ENCODE measurements at regions not wholly inside any gene's neighbourhood (a gene's known extent, or its start where the extent isn't known, plus 50 kb on each side); places are given as distances from the start of the nearest gene placed in this dataset.

DNA sequence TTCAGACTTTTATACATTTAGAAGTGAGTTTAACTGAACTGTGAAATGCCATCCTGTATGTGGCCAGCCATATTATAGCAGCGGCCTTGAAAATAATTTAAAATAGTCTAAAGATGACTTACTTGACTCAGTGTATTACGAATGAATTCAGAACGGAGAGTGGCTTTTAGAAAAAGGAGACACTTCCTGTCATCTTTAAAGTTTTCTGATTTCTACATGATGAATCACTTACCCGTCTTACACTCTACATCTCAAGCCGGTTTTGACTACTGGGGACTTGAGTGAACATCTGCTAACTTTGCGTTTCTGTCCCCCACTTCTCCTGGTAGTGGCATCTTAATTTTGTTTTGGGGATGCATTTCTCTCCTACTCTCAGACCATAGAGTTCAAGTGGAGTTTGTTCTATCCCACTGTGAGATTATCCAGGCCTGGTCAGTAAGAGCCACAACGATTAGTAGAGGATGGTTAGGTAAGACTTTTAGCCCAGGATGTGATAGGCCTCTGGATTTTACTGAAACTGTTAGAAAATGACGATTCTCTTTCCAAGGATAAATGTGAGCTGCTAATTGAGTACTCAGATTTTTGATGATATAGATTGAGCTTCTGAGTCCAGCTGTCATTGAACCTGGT lies 175.4 kb upstream of the CADPS start:
- no peaks in the 10 kb centered on the region for H3K4me1 ChIP-seq
- 66 to 85% methylated on average over 8 of the region's 8 CpGs for WGBS, 2 donors

DNA sequence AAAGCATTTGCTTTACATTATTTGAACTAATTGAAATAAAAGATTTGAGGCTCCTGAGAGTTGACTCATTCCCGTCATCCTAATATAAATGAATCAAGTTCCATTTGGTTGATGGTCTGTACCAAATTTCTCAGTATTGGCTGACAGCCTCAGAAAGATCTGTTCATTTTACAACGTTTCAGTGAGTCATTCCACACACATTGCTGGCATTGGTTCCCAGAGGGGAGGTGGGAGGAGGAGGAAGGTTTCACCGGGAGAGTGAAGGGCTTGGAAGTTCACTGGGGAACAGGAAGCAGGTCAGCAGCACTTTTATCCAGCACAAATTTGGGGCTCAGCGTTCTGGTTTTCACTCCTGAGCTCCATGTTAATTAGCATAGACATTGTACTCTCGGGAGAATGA lies 176.7 kb upstream of the CADPS start:
- intact Hi-C loops (cut with DNase I): no loop called here
- Histone ChIP-seq H3K27me3 (no peaks in the 10 kb centered on the region), H3K4me3 (no peak overlapping the region), H3K36me3 (no peaks in the 10 kb centered on the region), H3K27ac (no peak overlapping the region), H3K9me3 (no peaks in the 10 kb centered on the region), H3K4me1 (no peaks in the 10 kb centered on the region)
- WGBS, 2 donors: 26 to 45% methylated on average over 5 of the region's 5 CpGs
- no peak for DNase-seq
- TF ChIP-seq POLR2AphosphoS5 (IDR thresholded peaks at IDR 0.05) (no peak), POLR2A (IDR thresholded peaks at IDR 0.05) (no peak), CTCF (IDR thresholded peaks at IDR 0.05) (no peak), EP300 (IDR thresholded peaks at IDR 0.05) (no peak)

More for the DNA sequence above, 175.4 kb upstream of the CADPS start:
- no peak for TF ChIP-seq POLR2A (IDR thresholded peaks at IDR 0.05)
- Histone ChIP-seq H3K27ac (no peak overlapping the region), H3K27me3 (no peaks in the 10 kb centered on the region), H3K9me3 (no peaks in the 10 kb centered on the region), H3K36me3 (no peaks in the 10 kb centered on the region), H3K4me3 (no peak overlapping the region)
- intact Hi-C loops (cut with DNase I): no loop called here
- no peak for DNase-seq

- 14 to 23% methylated on average over 1 of the region's 1 CpG for WGBS, 2 donors
Measured at GRCh38 chr3:63056932-63057331, 181.7 kb upstream of the CADPS start.

GRCh38 chr3:63060412-63060811 lies 185.2 kb upstream of the CADPS start:
- H3K27me3 ChIP-seq: no peaks in the 10 kb centered on the region
- intact Hi-C loops (cut with DNase I): no loop called here
- no peak overlapping the region for H3K27ac ChIP-seq
- TF ChIP-seq POLR2AphosphoS5 (IDR thresholded peaks at IDR 0.05) (no peak), POLR2A (IDR thresholded peaks at IDR 0.05) (no peak), EP300 (IDR thresholded peaks at IDR 0.05) (no peak), CTCF (IDR thresholded peaks at IDR 0.05) (no peak)
- DNase-seq: no peak
- 88 to 98% methylated on average over 2 of the region's 2 CpGs for WGBS, 2 donors
- H3K36me3 ChIP-seq: no peaks in the 10 kb centered on the region
- H3K4me1 ChIP-seq: no peaks in the 10 kb centered on the region
- H3K9me3 ChIP-seq: no peaks in the 10 kb centered on the region
- no peak overlapping the region for H3K4me3 ChIP-seq

More at GRCh38 chr3:63056932-63057331, 181.7 kb upstream of the CADPS start:
- Histone ChIP-seq H3K27me3 (no peaks in the 10 kb centered on the region), H3K4me1 (no peaks in the 10 kb centered on the region), H3K36me3 (no peaks in the 10 kb centered on the region), H3K4me3 (no peak overlapping the region), H3K27ac (no peak overlapping the region), H3K9me3 (no peaks in the 10 kb centered on the region)
- DNase-seq: no peak
- intact Hi-C loops (cut with DNase I): no loop called here
- no peak for TF ChIP-seq POLR2A (IDR thresholded peaks at IDR 0.05)
- no peak for TF ChIP-seq CTCF (IDR thresholded peaks at IDR 0.05)
- TF ChIP-seq POLR2AphosphoS5 (IDR thresholded peaks at IDR 0.05): no peak
- no peak for TF ChIP-seq EP300 (IDR thresholded peaks at IDR 0.05)

DNA sequence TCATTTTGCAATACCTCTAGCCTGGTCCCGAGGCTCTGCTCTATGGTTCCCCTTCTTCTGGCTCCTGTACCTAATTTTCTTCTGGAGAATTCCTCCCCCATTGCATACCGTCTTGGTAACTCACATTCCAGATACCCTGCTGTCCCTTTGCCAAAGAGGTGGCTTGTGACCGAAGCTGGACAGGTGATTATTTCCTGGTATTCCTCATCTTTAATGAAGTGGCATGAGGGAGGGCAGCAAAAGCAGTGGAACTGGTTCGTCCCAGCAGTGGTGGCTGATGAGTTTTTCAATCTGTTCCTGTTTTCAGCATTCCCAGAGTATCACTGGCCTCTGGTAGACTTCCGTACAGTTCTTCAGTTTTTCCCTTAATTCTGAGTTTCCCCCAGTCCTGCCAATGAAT lies 186.2 kb upstream of the CADPS start:
- no peak for DNase-seq
- H3K27ac ChIP-seq: no peak overlapping the region
- TF ChIP-seq EP300 (IDR thresholded peaks at IDR 0.05): no peak
- TF ChIP-seq POLR2AphosphoS5 (IDR thresholded peaks at IDR 0.05): no peak
- no peak for TF ChIP-seq POLR2A (IDR thresholded peaks at IDR 0.05)
- TF ChIP-seq CTCF (IDR thresholded peaks at IDR 0.05): no peak
- H3K36me3 ChIP-seq: no peaks in the 10 kb centered on the region
- WGBS, 2 donors: 65 to 68% methylated on average over 5 of the region's 5 CpGs
- H3K4me1 ChIP-seq: no peaks in the 10 kb centered on the region
- intact Hi-C loops (cut with DNase I): no loop called here
- H3K9me3 ChIP-seq: no peaks in the 10 kb centered on the region
- no peaks in the 10 kb centered on the region for H3K27me3 ChIP-seq
- H3K4me3 ChIP-seq: no peak overlapping the region

Measured in sigmoid colon (tissue), 6 donors.